WERI-Rb-1 (cell line): ENCODE measurements at regions not wholly inside any gene's neighbourhood (a gene's known extent, or its start where the extent isn't known, plus 50 kb on each side); places are given as distances from the start of the nearest gene placed in this dataset.

Experiments
- DNase-seq: peaks from one replicate; pipeline ENCODE4 v3.0.0-alpha.2; 2020
- H3K27ac ChIP-seq: fragments of 250-450 bp; sonication (Bioruptor Pico); 2 replicates; pipeline ENCODE4 v1.5.1; 2020; ENCODE audit warnings: mild to moderate bottlenecking, moderate library complexity
- H3K27me3 ChIP-seq: fragments of 250-450 bp; sonication (Bioruptor Pico); 2 replicates; pipeline ENCODE4 v1.5.1; 2021; ENCODE audit warnings: mild to moderate bottlenecking, low read depth, moderate library complexity; ENCODE audit not compliant: insufficient read depth, severe bottlenecking
- H3K36me3 ChIP-seq: fragments of 250-450 bp; sonication (Bioruptor Pico); 2 replicates; pipeline ENCODE4 v1.5.1; 2020; ENCODE audit warnings: mild to moderate bottlenecking, moderate library complexity
- H3K4me3 ChIP-seq: 2 replicates; pipeline ENCODE4 v1.5.1; 2011; ENCODE audit warnings: low read depth, mild to moderate bottlenecking, control low read depth, low read length
- H3K9me3 ChIP-seq: fragments of 250-450 bp; sonication (Bioruptor Pico); 2 replicates; pipeline ENCODE4 v1.5.1; 2021; ENCODE audit warnings: mild to moderate bottlenecking, moderate library complexity; ENCODE audit not compliant: severe bottlenecking
- CTCF ChIP-seq: IDR thresholded peaks from 2 replicates; pipeline ENCODE4 v1.5.1; 2011; ENCODE audit warnings: low read depth, mild to moderate bottlenecking, control low read depth, inconsistent platforms, low read length

- no peaks in the 10 kb centered on the region for H3K36me3 ChIP-seq
- no peak overlapping the region for H3K27ac ChIP-seq
- peaks cover 4% of the 10 kb centered on the region for H3K27me3 ChIP-seq
- no peak overlapping the region for H3K4me3 ChIP-seq
- no peak for TF ChIP-seq CTCF
- H3K9me3 ChIP-seq = no peaks in the 10 kb centered on the region
- no peak for DNase-seq
Observed at GRCh38 chr14:42299692-42300091, 693.0 kb downstream of the LRFN5 start.

GRCh38 chr14:42293180-42293579 lies 686.5 kb downstream of the LRFN5 start:
- Histone ChIP-seq H3K27ac (no peak overlapping the region), H3K4me3 (no peak overlapping the region), H3K36me3 (no peaks in the 10 kb centered on the region), H3K27me3 (peaks cover 4% of the 10 kb centered on the region), H3K9me3 (no peaks in the 10 kb centered on the region)
- no peak for DNase-seq
- no peak for TF ChIP-seq CTCF

- Histone ChIP-seq H3K27me3 (peaks cover 4% of the 10 kb centered on the region), H3K4me3 (no peak overlapping the region), H3K9me3 (peaks cover 2% of the 10 kb centered on the region), H3K27ac (no peak overlapping the region), H3K36me3 (no peaks in the 10 kb centered on the region)
- no peak for DNase-seq
- no peak for TF ChIP-seq CTCF
Observed at GRCh38 chr14:42277840-42278239, 671.2 kb downstream of the LRFN5 start.

GRCh38 chr14:42269234-42269633 lies 662.6 kb downstream of the LRFN5 start:
- DNase-seq = no peak
- no peak for TF ChIP-seq CTCF

GRCh38 chr14:42248131-42248530 lies 641.5 kb downstream of the LRFN5 start:
- Histone ChIP-seq H3K27ac (no peak overlapping the region), H3K9me3 (no peaks in the 10 kb centered on the region), H3K4me3 (no peak overlapping the region), H3K36me3 (no peaks in the 10 kb centered on the region), H3K27me3 (peaks cover 14% of the 10 kb centered on the region)
- no peak for TF ChIP-seq CTCF
- DNase-seq = no peak

More at GRCh38 chr14:42269234-42269633, 662.6 kb downstream of the LRFN5 start:
- no peaks in the 10 kb centered on the region for H3K9me3 ChIP-seq
- H3K36me3 ChIP-seq = no peaks in the 10 kb centered on the region
- no peak overlapping the region for H3K27ac ChIP-seq
- H3K4me3 ChIP-seq = no peak overlapping the region
- peaks cover 5% of the 10 kb centered on the region for H3K27me3 ChIP-seq

GRCh38 chr14:42241101-42241500 lies 634.4 kb downstream of the LRFN5 start:
- Histone ChIP-seq H3K27ac (no peak overlapping the region), H3K9me3 (no peaks in the 10 kb centered on the region), H3K36me3 (no peaks in the 10 kb centered on the region), H3K4me3 (no peak overlapping the region), H3K27me3 (peaks cover 14% of the 10 kb centered on the region)
- DNase-seq = no peak
- no peak for TF ChIP-seq CTCF
